SK-N-SH (cell line): ENCODE measurements at regions not wholly inside any gene's neighbourhood (a gene's known extent, or its start where the extent isn't known, plus 50 kb on each side); places are given as distances from the start of the nearest gene placed in this dataset.

Source experiments
- CTCF ChIA-PET: fragments of 300-600, 350-600 bp; formaldehyde crosslinking; extraction: SDS; loops from one replicate; lab custom pipeline; 2021; lab: Yijun Ruan, JAX
- POLR2A ChIA-PET: fragments of 350-600 bp; sonication (Branson Sonifier 250); formaldehyde crosslinking; extraction: SDS; loops from one replicate; lab custom pipeline; 2020; ENCODE audit warnings: antibody characterized with exemption, inconsistent platforms; lab: Yijun Ruan, JAX
- DNase-seq: peaks from one replicate; pipeline ENCODE4 v3.0.0; 2012
- H2AFZ ChIP-seq: fragments of 200-600 bp; sonication (generic); 2 replicates; pipeline ENCODE4 v1.8.1; 2016; ENCODE audit warnings: antibody characterized with exemption, mild to moderate bottlenecking, low read depth
- H3F3A ChIP-seq: fragments of 200-600 bp; sonication (generic); replicated peaks from 2 replicates; pipeline ENCODE3; 2016; ENCODE audit warnings: antibody characterized with exemption, mild to moderate bottlenecking; ENCODE audit not compliant: insufficient read depth
- H3K27ac ChIP-seq, 2 experiments: fragments of 200-500 bp in 1 of 2; fragments of 200-600 bp in 1 of 2; sonication (Bioruptor generic) in 1 of 2; sonication (generic), shearing (Covaris generic) in 1 of 2; 2 replicates each; pipeline versions ENCODE4 v1.5.1 to v1.6.1; 2014 to 2016; ENCODE audit warnings: low read depth in 2 of 2, inconsistent platforms in 1 of 2, low read length in 1 of 2, mild to moderate bottlenecking in 1 of 2, mixed read lengths in 1 of 2
- H3K27me3 ChIP-seq: fragments of 200-600 bp; sonication (generic), shearing (Covaris generic); 2 replicates; pipeline ENCODE4 v1.6.1; 2016; ENCODE audit warnings: mixed run types; ENCODE audit not compliant: insufficient read depth
- H3K36me3 ChIP-seq, 2 experiments: fragments of 200-500 bp in 1 of 2; fragments of 200-600 bp in 1 of 2; sonication (Bioruptor generic) in 1 of 2; sonication (generic) in 1 of 2; replicated peaks in 1 of 2; 2 replicates each; pipeline versions ENCODE3 to v1.5.1; 2014 to 2016; ENCODE audit warnings: low read length in 1 of 2, mild to moderate bottlenecking in 1 of 2; ENCODE audit not compliant: insufficient read depth in 2 of 2, control insufficient read depth in 1 of 2
- H3K4me1 ChIP-seq, 2 experiments: fragments of 200-500 bp in 1 of 2; fragments of 200-600 bp in 1 of 2; sonication (Bioruptor generic) in 1 of 2; sonication (generic), shearing (Covaris generic) in 1 of 2; 2 replicates each; pipeline versions ENCODE4 v1.5.1 to v1.6.1; 2014 to 2016; ENCODE audit warnings: low read depth in 1 of 2, low read length in 1 of 2, mixed run types in 1 of 2; ENCODE audit not compliant: insufficient read depth in 2 of 2, control insufficient read depth in 1 of 2
- H3K4me2 ChIP-seq: fragments of 200-600 bp; sonication (generic), shearing (Covaris generic); 2 replicates; pipeline ENCODE4 v1.6.1; 2017; ENCODE audit warnings: mixed run types
- H3K4me3 ChIP-seq, 2 experiments: fragments of 200-500 bp in 1 of 2; fragments of 200-600 bp in 1 of 2; sonication (Bioruptor generic) in 1 of 2; sonication (generic), shearing (Covaris generic) in 1 of 2; 2 replicates each; pipeline versions ENCODE4 v1.5.1 to v1.8.1; 2014 to 2016; ENCODE audit warnings: low read depth in 2 of 2, inconsistent platforms in 1 of 2, low read length in 1 of 2, mild to moderate bottlenecking in 1 of 2, mixed read lengths in 1 of 2, moderate library complexity in 1 of 2
- H3K79me2 ChIP-seq: fragments of 200-600 bp; sonication (generic); 2 replicates; pipeline ENCODE4 v1.8.1; 2017; ENCODE audit warnings: mild to moderate bottlenecking; ENCODE audit not compliant: insufficient read depth
- H3K9ac ChIP-seq: fragments of 200-600 bp; sonication (generic); 2 replicates; pipeline ENCODE4 v1.6.1; 2017; ENCODE audit warnings: mixed run types
- H3K9me2 ChIP-seq: fragments of 200-600 bp; sonication (generic); 2 replicates; pipeline ENCODE4 v1.6.1; 2017; ENCODE audit warnings: mixed run types
- H3K9me3 ChIP-seq: fragments of 200-600 bp; sonication (generic); 2 replicates; pipeline ENCODE4 v1.6.1; 2017; ENCODE audit warnings: mixed run types, mild to moderate bottlenecking, moderate library complexity
- H4K20me1 ChIP-seq: fragments of 200-600 bp; sonication (generic); 2 replicates; pipeline ENCODE4 v1.6.1; 2017; ENCODE audit warnings: mild to moderate bottlenecking, mixed run types; ENCODE audit not compliant: insufficient read depth
- CTCF ChIP-seq: fragments of 200-600 bp; sonication (generic); IDR thresholded peaks from 2 replicates; pipeline ENCODE4 v1.6.1; 2017; ENCODE audit warnings: antibody characterized with exemption, mild to moderate bottlenecking, moderate library complexity
- ELF1 ChIP-seq: IDR thresholded peaks from 2 replicates; pipeline ENCODE4 v1.4.0; 2012
- EP300 ChIP-seq, 2 experiments: IDR thresholded peaks; 2 replicates each; pipeline versions ENCODE4 v1.4.0 to v1.6.1; 2012; ENCODE audit warnings: borderline replicate concordance in 1 of 2, low read depth in 1 of 2, low read length in 1 of 2
- EZH2phosphoT487 ChIP-seq: fragments of 200-600 bp; sonication (generic); IDR thresholded peaks from 2 replicates; pipeline ENCODE4 v1.6.1; 2017; ENCODE audit warnings: low read depth, mixed run types, mild to moderate bottlenecking, antibody characterized with exemption, moderate library complexity, borderline replicate concordance
- FOSL2 ChIP-seq: IDR thresholded peaks from 2 replicates; pipeline ENCODE4 v1.4.0; 2012; ENCODE audit warnings: low read depth, mild to moderate bottlenecking, moderate library complexity, borderline replicate concordance
- GABPA ChIP-seq: IDR thresholded peaks from 2 replicates; pipeline ENCODE4 v1.4.0; 2012; ENCODE audit warnings: low read depth, mild to moderate bottlenecking
- GATA2 ChIP-seq: sonication (generic); formaldehyde crosslinking; IDR thresholded peaks from 2 replicates; pipeline ENCODE4 v1.5.0; 2020; ENCODE audit warnings: mild to moderate bottlenecking, missing genetic modification reagents
- IRF3 ChIP-seq: fragments of 150-350 bp; IDR thresholded peaks from 2 replicates; pipeline ENCODE4 v1.6.1; 2016; ENCODE audit warnings: mild to moderate bottlenecking, low read depth, low read length
- MAX ChIP-seq: IDR thresholded peaks from 2 replicates; pipeline ENCODE4 v1.4.0; 2012; ENCODE audit warnings: low read depth
- MEF2A ChIP-seq: IDR thresholded peaks from 2 replicates; pipeline ENCODE4 v1.4.0; 2012; ENCODE audit warnings: low read depth, borderline replicate concordance
- NRF1 ChIP-seq: IDR thresholded peaks from 2 replicates; pipeline ENCODE4 v1.6.1; 2012; ENCODE audit warnings: low read depth, mild to moderate bottlenecking, low read length
- PBX3 ChIP-seq: IDR thresholded peaks from 2 replicates; pipeline ENCODE4; 2012
- RAD21 ChIP-seq: IDR thresholded peaks from 2 replicates; pipeline ENCODE4 v1.6.1; 2012; ENCODE audit warnings: mild to moderate bottlenecking, low read length
- RCOR1 ChIP-seq: fragments of 150-350 bp; IDR thresholded peaks from 2 replicates; pipeline ENCODE4 v1.6.1; 2017; ENCODE audit warnings: antibody characterized with exemption, low read length
- RXRA ChIP-seq: IDR thresholded peaks from 2 replicates; pipeline ENCODE4 v1.4.0; 2012; ENCODE audit warnings: low read depth, mild to moderate bottlenecking, borderline replicate concordance
- SMC3 ChIP-seq: IDR thresholded peaks from 2 replicates; pipeline ENCODE4 v1.6.1; 2012; ENCODE audit warnings: low read depth, low read length, improper control_type of control experiment
- TEAD4 ChIP-seq: IDR thresholded peaks from 2 replicates; pipeline ENCODE4 v1.4.0; 2012; ENCODE audit warnings: mild to moderate bottlenecking, borderline replicate concordance; ENCODE audit not compliant: insufficient read depth
- USF2 ChIP-seq: fragments of 150-350 bp; IDR thresholded peaks from 2 replicates; pipeline ENCODE4 v1.6.1; 2017; ENCODE audit warnings: antibody characterized with exemption, low read length, low read depth, borderline replicate concordance
- WGBS: methylation state at CpG from one replicate; pipeline ENCODE4 v1.1.6; 2017; ENCODE audit warnings: low lambda C conversion rate; 5-methylcytosine and 5-hydroxymethylcytosine counted together

GRCh38 chr1:173315296-173315695, 108.2 kb upstream of the TNFSF4 start:
- H3F3A ChIP-seq, result no peaks in the 10 kb centered on the region
- no peaks in the 10 kb centered on the region for H3K36me3 ChIP-seq
- CTCF ChIA-PET, result interaction anchor here (1.4 kb wide), 1 partner anchor 60 kb away, joined by 4 read pairs; no protein-coding TSS in a partner anchor
- H3K4me1 ChIP-seq, result no peaks in the 10 kb centered on the region
- no peak for DNase-seq
- H3K4me2 ChIP-seq, result no peak overlapping the region
- TF ChIP-seq GATA2 (CRISPR knock-in tag) (no peak), ELF1 (no peak), TEAD4 (no peak), EP300 (IDR thresholded peaks at IDR 0.05; ENCODE audit: borderline replicate concordance in 1 of 2, low read depth in 1 of 2, low read length in 1 of 2) (no peak), MEF2A (no peak), RAD21 (no peak), NRF1 (no peak), SMC3 (no peak), FOSL2 (no peak), GABPA (no peak), CTCF (no peak), RCOR1 (no peak), EZH2phosphoT487 (no peak), RXRA (no peak), MAX (no peak), PBX3 (no peak)
- H3K4me3 ChIP-seq, result no peak overlapping the region
- no peaks in the 10 kb centered on the region for H3K9me3 ChIP-seq
- no peak overlapping the region for H3K9ac ChIP-seq
- no peak overlapping the region for H2AFZ ChIP-seq
- no peaks in the 10 kb centered on the region for H3K27me3 ChIP-seq
- H3K27ac ChIP-seq, result no peak overlapping the region
- POLR2A ChIA-PET, result no interaction called here
- WGBS, result 56% methylated on average over 3 of the region's 3 CpGs
- no peaks in the 10 kb centered on the region for H3K79me2 ChIP-seq
- H3K9me2 ChIP-seq, result no peaks in the 10 kb centered on the region
- no peaks in the 10 kb centered on the region for H4K20me1 ChIP-seq

- H3K79me2 ChIP-seq, result no peaks in the 10 kb centered on the region
- POLR2A ChIA-PET, result no interaction called here
- no peaks in the 10 kb centered on the region for H3K4me1 ChIP-seq
- no peak for DNase-seq
- no peak overlapping the region for H3K27ac ChIP-seq
- H4K20me1 ChIP-seq, result no peaks in the 10 kb centered on the region
- H3K9me2 ChIP-seq, result no peaks in the 10 kb centered on the region
- H3K9ac ChIP-seq, result no peak overlapping the region
- H3K4me2 ChIP-seq, result no peak overlapping the region
- 88% methylated on average over 2 of the region's 2 CpGs for WGBS
- no peaks in the 10 kb centered on the region for H3F3A ChIP-seq
- no peaks in the 10 kb centered on the region for H3K9me3 ChIP-seq
- no peaks in the 10 kb centered on the region for H3K36me3 ChIP-seq
- TF ChIP-seq EP300 (IDR thresholded peaks at IDR 0.05; ENCODE audit: borderline replicate concordance in 1 of 2, low read depth in 1 of 2, low read length in 1 of 2), result no peak
- TF ChIP-seq CTCF, result no peak
- no peak for TF ChIP-seq USF2
- no peak for TF ChIP-seq IRF3
- H3K27me3 ChIP-seq, result no peaks in the 10 kb centered on the region
- CTCF ChIA-PET, result interaction anchor here (0.8 kb wide), 1 partner anchor 63 kb away, joined by 3 read pairs; no protein-coding TSS in a partner anchor
- no peak overlapping the region for H3K4me3 ChIP-seq
- H2AFZ ChIP-seq, result no peak overlapping the region
Measured at GRCh38 chr1:173318788-173319187, 111.7 kb upstream of the TNFSF4 start.
